Stimulated activated CD4-positive, alpha-beta T cell treated with anti-CD3 and anti-CD28 coated beads, Interleukin-1b, Interleukin-23, amount 100 ng/mL, for 48 hours (primary cell): ENCODE measurements at regions not wholly inside any gene's neighbourhood (a gene's known extent, or its start where the extent isn't known, plus 50 kb on each side); places are given as distances from the start of the nearest gene placed in this dataset.

Experiments used
- DNase-seq: peaks from one replicate; pipeline ENCODE4 v3.0.0-alpha.2; 2020

GRCh38 chr20:50314678-50315335 is 124.2 kb downstream of the CEBPB start:
- no peak for DNase-seq

- DNase-seq = no peak
Observed at GRCh38 chr20:50315586-50316551, 125.2 kb downstream of the CEBPB start.

- no peak for DNase-seq
Observed at GRCh38 chr20:50317116-50317515, 126.5 kb downstream of the CEBPB start.

- DNase-seq = no peak
Observed at GRCh38 chr20:50317609-50318008, 127.0 kb downstream of the CEBPB start.

GRCh38 chr20:50318710-50319109 is 128.1 kb downstream of the CEBPB start:
- DNase-seq = no peak

GRCh38 chr20:50320005-50320900 is 129.6 kb downstream of the CEBPB start:
- DNase-seq = no peak

GRCh38 chr20:50320901-50321796 is 130.5 kb downstream of the CEBPB start:
- peak; percentile 50 for DNase-seq

GRCh38 chr20:50321797-50322480 is 131.3 kb downstream of the CEBPB start:
- DNase-seq = no peak

GRCh38 chr20:50322703-50323131 is 132.1 kb downstream of the CEBPB start:
- no peak for DNase-seq

- no peak for DNase-seq
Observed at GRCh38 chr20:50323209-50323608, 132.6 kb downstream of the CEBPB start.

- DNase-seq = no peak
Observed at GRCh38 chr20:50323777-50324775, 133.4 kb downstream of the CEBPB start.

- no peak for DNase-seq
Observed at GRCh38 chr20:50325215-50325614, 134.6 kb downstream of the CEBPB start.

- no peak for DNase-seq
Observed at GRCh38 chr20:50325651-50326050, 135.0 kb downstream of the CEBPB start.

- no peak for DNase-seq
Observed at GRCh38 chr20:50327666-50328065, 137.0 kb downstream of the CEBPB start.

- no peak for DNase-seq
Observed at GRCh38 chr20:50328222-50328979, 137.8 kb downstream of the CEBPB start.

- no peak for DNase-seq
Observed at GRCh38 chr20:50328996-50329898, 138.6 kb downstream of the CEBPB start.

GRCh38 chr20:50329981-50330503 is 139.4 kb downstream of the CEBPB start:
- no peak for DNase-seq
